ENCODE measurements at regions not wholly inside any gene's neighbourhood (a gene's known extent, or its start where the extent isn't known, plus 50 kb on each side); places are given as distances from the start of the nearest gene placed in this dataset.

DNA sequence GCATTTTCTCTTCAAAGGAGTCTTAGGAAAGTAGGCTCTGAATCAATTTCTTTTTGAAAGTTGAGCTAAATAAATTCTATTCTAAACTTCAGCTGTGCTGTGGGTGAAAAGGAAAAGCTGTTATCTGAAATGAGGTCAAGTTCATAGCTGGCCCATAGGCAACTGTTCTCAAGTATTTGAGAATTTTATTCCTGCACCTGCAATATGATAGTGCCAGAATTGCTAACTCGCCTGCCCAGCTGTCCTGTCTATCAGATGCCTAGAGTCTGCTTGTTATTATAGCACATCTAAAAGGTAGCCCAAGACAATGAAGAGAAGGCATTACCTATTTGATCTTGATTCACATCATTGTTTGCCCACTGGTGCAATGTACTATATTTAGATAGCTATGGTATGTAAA, 798.7 kb downstream of the DIPK2A start:
- TF ChIP-seq, protein P1, sequence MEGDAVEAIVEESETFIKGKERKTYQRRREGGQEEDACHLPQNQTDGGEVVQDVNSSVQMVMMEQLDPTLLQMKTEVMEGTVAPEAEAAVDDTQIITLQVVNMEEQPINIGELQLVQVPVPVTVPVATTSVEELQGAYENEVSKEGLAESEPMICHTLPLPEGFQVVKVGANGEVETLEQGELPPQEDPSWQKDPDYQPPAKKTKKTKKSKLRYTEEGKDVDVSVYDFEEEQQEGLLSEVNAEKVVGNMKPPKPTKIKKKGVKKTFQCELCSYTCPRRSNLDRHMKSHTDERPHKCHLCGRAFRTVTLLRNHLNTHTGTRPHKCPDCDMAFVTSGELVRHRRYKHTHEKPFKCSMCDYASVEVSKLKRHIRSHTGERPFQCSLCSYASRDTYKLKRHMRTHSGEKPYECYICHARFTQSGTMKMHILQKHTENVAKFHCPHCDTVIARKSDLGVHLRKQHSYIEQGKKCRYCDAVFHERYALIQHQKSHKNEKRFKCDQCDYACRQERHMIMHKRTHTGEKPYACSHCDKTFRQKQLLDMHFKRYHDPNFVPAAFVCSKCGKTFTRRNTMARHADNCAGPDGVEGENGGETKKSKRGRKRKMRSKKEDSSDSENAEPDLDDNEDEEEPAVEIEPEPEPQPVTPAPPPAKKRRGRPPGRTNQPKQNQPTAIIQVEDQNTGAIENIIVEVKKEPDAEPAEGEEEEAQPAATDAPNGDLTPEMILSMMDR (IDR thresholded peaks at IDR 0.05; ENCODE audit: insufficient read depth, low read depth, low read length): no peak
- TF ChIP-seq EZH2 (IDR thresholded peaks at IDR 0.05; ENCODE audit: insufficient read depth, low read length): no peak

Measured in astrocyte (in vitro differentiated cells and primary cell).